GM21390 (cell line): ENCODE measurements at regions not wholly inside any gene's neighbourhood (a gene's known extent, or its start where the extent isn't known, plus 50 kb on each side); places are given as distances from the start of the nearest gene placed in this dataset.

Experiments
- ATAC-seq: cut with Tn5 transposase; IDR thresholded peaks from one replicate; pipeline ENCODE4 v1.9.1; 2021; ENCODE audit not compliant: unreplicated experiment

DNA sequence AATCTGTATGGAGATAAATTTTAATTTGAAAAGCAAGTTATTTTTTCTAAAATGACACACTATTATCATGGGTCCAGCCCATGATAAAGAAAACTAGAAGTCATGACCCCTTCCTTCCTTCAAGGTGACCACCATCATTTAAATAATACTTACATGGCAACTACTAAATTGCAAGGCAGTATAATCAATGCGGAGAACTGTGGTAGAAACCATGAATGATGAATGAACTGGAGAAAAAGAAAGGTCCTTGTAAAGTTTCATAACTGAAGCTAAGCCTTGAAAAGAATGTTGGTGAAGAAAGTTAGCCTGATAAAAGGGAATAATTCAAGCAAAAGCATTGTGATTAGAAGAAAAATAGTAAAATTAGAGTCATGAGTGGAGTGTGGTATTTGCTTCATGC is 222.9 kb upstream of the TBC1D5 start:
- ATAC-seq: no peak

DNA sequence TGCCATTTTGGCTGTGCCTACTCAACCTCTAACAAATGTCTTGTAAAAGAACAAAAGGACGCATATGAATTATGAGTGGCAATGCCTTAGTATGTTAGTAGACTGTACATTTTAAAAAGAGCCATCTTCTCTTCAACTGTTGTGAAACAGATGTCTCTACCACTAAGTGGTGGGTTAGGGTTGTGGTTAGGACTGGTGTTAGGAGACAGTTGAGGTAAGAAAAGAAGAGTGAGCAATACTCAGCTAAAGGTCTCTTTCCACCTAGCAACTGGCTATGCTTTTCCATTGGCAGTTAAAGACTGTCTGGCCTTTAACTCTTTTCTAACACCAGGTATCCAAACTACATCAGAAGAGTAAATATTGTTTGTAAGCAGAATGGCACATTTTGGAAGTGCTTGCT is 221.7 kb upstream of the TBC1D5 start:
- no peak for ATAC-seq

DNA sequence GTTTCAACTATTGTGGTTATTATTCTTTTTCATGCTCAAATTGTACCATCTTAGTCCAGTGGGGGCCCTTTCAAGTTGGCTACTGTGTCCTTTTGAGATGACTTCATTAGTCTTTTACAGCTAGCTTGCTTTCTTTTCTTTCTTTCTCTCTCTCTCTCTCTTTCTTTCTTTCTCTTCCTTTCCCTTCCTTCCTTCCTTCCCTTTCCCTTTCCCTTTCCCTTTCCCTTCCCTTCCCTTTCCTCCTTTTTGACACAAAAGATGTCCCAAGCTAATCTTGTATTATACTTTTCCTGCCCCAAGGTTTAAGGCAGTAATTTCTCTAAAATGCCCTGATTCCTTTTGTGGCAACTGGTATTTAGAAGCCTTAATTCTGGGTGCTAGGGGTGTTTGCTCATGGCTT is 213.0 kb upstream of the TBC1D5 start:
- no peak for ATAC-seq

DNA sequence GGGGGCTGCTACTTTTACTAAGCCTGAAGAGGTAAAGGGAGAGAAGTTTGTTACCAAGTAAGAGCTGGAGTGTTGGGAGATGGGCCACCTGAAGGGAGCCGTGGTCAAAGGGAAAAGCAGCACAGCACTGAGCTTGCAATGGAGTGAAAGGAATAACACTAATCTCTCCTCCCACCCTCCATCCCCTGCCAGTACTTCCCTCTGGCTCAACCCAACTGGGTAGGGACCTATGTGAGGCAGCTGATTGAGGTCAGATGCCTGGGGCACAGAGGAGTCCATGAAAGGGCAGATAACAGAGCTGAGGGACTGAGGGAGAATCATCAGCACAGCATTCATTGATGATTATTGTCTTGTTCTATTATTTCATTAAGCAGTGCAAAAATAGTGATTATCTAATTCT is 212.4 kb upstream of the TBC1D5 start:
- ATAC-seq: no peak

DNA sequence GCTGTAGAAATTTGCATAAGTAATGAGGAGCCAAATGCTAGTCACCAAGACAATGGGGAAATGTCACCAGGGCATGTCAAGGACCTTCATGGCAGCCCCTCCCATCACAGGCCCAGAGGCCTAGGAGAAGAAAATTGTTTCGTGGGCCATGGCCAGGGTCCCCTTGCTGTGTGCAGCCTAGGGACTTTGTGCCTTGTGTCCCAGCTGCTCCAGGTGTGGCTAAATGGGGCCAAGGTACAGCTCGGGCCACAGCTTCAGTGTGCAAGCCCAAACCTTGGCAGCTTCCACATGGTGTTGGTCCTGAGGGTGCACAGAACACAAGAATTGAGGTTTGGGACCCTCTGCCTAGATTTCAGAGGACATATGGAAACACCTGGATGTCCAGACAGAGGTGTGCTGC is 208.8 kb upstream of the TBC1D5 start:
- ATAC-seq: no peak

DNA sequence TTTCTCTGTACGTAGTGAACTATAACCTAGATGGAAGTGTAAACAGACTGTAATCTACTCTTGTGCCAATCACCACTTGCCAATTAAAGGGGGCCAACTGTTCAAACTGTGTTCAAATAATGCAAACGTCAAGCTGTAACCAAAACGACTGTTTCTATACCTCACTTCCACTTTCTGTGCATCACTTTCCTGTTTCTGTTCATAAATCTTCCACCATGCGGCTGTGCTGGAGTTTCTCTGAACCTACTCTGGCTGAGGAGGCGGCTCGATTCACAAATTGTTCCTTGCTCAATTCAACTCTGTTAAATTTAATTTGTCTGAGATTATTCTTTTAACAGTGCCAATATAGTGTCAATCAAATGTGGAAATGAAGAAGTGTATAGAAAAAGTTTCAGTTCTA is 206.7 kb upstream of the TBC1D5 start:
- ATAC-seq: no peak

DNA sequence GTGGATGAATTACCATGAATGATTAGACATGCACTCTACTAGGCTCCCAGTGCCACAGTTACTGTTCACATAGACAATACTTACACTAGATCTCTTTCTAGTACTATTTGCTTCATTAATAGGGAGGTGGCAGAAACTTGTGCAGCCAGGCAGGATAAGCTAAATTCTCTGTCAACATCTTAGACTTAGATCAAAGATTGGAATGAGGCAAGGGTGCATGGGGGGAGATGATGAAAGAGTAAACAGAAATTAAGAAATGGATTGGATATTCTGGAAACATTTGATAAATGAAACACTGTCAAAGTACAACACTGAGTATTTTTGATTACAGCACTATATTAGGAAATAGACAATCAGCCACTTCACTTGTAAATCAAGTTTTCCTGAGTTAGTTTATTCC is 205.4 kb upstream of the TBC1D5 start:
- ATAC-seq: no peak

DNA sequence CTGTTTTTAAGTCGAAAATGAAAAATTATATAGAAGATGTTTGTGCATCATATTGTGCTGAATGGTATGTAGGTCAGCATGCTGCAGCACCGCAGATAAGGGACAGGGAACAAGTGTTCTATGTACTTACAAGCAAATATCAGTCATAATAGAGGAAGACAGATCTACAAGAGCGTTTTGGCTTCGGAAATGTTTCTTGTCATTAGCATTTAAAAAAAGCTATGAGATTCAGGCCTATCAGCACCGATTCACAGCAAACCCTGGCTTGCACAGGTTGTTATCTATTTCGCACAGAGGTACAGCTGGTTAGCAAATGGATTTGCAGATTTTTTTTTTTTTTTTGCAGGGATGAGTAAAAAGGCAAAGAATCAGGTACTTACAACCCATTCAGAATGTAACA is 204.2 kb upstream of the TBC1D5 start:
- ATAC-seq: no peak

DNA sequence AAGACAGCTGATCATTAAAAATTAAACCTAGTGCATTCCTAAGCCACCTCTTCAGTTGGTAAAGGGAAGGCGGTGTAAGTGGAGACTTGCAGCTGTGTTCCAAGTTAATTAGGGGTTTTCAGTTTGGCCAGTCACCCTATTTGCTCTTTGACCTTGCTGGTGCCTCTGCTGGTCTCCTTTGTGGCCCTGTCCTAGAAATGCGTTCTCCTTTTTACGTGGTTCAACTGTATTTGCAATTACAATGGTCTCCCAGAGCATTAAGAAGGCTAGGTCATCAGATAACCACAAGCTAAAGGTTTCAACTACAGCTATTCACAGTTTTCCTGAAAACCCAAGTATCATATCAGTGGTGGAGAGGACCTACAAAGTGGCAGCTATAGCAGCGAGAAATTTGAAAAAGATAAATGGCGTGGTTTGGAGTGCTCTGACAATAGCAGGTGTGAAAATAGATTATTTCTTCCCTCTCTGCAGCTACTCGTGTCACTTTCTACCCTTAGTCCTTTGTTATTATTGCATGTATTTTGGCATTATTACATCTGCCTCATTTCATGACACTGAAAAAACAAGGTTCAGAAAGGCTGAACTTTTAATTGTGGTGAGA is 203.5 kb upstream of the TBC1D5 start:
- no peak for ATAC-seq

DNA sequence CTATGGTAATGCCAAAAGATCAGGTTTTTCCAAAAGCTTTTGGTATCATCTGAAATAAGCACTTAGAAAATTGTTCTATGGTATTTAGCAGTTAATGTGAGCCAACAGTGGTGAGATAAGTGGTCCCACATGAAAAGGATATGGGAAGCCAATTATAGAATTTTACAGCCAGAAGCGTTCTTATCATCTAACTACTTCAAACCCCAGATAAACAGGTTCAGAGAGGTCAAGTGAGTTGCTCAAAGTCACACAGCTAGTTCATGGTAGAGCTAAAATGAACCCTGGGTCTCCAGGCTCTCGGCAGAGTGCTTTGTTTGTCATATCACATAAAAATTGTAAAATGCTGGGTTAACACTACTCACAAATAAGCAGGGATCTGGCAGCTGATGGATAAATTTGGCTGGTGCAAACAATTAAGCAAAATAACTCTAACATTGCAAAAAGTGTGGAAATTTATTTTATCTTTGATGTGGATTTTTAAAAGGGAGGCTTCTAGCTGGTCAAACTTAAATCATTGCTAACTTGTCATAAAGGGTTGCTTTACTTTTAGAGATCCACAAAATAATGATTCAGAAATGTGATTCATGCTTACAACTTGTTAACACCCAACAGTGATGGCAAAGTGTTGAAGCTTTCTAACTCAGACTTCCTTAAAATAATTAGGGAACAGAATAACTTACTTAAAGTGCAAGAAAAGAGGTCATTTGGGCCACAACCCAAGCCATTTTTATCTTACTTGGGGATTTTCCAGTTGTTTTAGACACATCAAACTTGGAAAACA is 202.8 kb upstream of the TBC1D5 start:
- no peak for ATAC-seq

DNA sequence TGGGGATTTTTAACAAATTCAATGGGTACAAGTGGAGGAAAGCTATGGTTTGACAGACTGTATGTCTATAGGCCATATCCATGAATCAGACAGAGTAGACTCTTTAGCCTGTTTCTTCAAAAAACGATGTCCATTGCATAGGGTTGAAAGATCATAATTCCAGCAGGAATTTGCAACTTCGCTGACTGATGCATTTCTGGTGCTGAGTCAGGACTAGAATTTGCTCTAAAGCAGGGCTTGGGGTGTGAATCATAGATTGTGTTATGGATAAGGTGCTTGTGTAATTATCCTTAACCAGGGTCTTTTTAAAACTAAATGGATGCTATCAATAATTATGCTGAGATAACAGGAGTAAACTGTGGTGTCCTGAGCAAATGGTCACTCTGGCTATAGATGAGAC is 200.4 kb upstream of the TBC1D5 start:
- ATAC-seq: no peak

DNA sequence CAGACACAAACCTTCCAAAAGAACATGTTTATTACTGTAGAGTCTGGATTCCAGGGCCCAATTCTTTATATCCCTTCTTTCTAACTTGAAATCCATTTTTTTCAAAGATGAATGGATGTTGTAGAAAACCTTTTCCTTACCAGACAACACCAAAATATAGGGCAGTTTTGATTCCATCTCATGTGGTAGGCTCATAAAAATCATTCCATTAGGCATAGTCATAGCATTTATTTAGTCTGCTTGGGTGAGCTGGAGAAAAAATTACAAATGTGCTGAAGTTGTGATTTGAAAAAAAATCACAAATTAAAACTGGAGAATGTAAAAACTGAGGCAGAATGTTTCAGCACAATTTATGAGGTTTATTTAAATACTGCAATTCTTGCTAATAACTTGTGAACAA is 199.3 kb upstream of the TBC1D5 start:
- no peak for ATAC-seq

DNA sequence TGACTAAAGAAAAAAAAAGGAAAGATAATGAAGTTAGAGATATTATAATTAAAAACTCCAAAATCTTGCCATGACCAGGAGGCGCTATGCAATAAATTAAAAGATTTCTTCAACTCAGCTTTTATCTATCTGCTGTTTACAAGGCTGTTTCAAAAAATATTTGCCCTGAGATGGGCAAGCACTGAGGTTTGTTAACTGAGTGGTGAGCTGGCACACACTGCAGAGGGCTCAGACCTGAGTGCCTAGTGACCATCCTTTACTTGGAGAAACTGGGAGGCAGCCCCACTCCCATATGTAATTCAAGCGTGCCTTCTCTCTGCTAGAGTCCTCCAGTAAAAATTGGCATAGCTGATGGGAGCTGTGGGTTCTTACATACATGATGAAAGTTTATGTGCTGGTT is 198.7 kb upstream of the TBC1D5 start:
- no peak for ATAC-seq

DNA sequence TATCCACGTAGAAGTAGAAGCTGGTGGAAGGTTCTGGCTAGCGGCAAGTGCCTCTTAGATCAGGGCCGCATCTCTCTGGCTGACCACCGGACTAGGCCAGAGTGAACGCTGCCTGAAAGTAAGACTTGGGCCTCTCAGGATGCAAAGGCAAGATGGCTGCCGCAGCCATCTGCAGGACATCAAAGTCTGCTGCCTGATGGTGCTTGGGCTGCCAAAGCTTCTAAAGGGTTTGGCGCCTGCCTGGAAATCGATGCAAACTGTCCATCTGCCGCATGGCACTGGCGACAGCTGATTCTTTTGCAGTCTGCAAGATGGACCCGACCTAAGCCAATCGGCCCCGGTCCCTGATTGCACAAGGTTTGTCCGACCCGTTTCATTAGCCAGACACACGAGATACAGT is 196.7 kb upstream of the TBC1D5 start:
- no peak for ATAC-seq

DNA sequence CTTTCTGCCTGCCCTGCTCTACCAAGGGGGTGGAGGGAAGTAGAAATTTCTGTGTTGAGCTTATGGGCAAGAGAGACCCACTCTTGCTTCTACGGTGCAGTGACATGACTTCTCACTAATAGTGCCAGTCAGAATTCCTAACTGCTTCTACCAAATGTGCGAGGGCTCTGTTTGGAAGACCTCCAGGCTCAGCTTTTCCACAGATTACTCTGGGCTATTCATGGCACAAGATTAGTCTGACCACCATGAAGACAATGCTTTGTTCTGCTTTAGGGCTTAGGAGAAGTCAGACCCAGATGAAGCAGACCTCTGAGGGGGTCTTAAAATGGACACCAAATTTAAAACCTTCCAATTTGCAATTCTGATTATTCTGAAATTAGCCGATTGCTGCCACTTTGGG is 195.9 kb upstream of the TBC1D5 start:
- ATAC-seq: no peak

DNA sequence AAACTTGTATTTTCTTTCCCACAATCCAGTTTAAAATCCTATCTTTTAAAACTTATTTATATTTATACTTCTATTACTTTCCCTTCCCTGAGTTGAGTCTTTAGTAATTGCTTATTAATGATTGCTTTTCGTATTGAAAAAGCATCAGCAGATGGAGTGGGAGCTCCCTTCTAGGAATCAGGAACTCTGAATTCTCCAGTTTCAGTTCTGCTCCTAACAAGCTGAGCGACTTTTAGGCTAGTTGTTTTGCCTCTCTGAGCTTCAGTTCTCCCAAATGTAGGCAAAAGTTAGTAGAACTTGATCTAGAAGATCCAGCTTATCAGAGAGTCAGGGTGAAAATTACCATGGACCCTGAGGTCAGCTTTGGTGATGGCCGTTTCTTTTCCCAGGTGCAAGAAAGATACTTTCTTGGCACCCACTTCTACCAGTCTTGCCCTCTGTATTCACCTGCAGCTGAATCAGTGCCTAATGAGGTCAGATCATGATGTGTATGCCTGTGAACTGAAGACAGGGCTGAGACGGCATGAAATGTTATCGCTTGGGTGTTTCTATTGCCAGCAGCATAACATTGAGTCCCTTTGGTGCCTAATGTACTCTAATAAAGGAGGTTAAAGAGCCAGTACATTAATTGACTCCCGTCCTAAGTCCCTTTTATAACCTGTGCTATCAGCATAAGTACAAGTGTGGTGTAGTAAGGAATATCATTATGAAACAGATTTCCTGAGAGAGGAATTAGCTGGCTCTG is 194.5 kb upstream of the TBC1D5 start:
- ATAC-seq: no peak

DNA sequence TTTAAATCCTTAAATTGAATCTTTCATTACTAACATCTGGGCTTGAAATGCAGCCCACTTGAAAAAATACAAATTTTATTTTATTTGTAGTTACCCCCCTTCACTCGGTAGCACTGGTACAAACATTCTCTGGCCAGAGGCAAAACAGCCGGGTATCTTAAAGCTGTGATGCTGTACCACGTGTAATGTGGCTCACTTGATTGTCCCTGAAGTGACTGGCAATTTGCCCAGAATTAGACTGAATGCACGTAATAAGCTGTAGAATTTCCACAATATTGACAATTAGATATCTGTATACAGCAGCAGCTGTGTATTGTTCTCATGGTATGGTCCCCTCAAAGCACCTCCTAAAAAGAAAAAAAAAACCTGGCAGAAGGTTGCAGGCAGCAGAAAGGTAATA is 192.8 kb upstream of the TBC1D5 start:
- no peak for ATAC-seq

DNA sequence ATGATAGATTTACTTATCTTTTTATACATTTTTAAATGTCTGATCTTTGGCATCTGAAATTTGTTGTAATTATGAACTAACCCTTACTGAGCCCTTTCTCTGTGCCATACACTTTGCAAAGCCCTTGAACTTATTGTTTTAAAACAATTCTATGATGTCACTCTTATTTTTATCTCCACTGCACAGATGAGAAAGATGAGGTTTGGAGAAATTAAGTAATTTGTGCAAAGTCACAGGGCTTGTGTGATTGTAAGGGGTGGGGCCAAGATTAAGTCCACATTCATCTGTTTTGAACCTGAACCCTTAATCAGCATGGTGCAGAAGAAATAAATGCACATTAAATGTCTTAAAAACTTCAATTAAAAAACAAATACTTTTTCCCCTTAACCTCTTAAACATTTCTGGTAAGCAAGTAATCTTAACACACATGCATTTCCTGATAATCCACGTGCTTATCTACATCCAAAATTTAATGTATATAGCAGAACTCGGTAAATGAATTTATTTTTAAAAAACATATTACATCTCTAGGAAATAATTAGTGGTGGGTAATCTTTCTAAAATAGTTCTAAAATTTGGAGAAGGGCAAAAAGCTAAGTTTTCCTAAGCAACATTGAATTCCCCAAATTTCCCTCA is 189.8 kb upstream of the TBC1D5 start:
- ATAC-seq: no peak

DNA sequence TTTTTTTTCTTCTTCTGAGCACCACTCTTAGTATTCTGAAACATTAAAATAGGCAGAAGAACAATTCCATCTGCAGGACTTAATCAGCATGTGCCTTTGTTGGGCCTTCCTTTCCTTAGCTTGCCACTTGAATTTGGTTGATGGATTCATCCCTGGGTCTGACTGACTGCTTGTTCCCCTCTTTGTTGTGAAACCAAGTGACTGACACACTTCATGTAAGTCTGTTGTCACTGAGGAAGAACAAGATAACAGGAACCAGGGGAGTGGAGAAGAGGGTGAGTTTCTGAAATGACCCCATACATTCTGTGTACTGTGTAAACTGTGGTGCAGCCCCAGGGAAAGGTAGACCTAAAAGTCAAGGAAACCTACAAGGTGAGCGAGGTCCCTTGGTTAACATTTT is 188.7 kb upstream of the TBC1D5 start:
- no peak for ATAC-seq

DNA sequence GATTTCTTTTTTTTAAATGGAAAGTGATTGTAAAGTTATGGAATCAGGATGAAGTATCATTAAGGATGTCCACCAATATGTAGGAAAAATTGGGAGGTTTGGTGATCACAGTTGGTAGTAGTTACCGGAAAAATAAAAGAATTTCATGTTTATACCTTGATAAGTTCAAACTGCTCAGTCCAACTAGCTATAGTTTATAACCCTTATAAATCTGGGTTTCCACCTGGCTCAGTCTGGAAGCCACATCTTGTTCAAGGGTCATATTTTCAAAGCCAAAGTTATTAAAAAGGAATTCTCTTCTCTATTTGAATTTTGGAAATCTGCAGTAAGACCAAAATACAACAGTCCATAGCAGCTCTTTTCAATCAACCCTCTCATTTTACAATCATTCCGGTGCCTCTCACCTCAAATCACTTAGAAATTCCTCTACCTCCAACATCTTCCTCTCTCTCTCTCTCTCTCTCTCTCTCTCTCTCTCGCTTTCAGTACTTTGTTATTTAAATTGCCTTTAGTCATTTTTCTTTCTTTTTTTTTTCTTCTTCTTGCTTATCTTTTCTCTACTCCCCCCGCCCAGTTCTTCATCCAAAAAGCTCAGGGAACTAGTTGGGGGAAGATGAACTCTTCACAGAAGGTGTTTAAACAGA is 186.2 kb upstream of the TBC1D5 start:
- no peak for ATAC-seq

DNA sequence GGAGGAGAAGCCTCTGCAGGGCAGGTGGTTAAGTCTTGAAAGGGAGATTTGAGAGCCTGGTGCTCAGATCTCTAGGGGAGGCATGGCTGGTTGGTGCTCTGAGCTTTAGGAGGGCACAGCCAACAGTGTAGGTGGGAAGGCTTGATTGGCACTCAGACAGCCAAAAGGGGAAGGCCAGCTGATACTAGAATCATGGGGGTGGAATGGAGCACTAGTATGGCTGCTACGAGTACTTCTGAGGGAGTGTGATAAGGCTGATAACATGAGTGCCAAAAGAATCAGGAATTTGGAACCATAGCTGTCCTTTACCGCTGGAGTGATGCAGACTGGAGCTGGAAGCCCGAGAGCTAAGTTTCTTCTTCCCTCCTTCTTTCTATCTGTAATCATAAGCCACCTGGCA is 184.6 kb upstream of the TBC1D5 start:
- no peak for ATAC-seq
